ENCODE measurements at regions not wholly inside any gene's neighbourhood (a gene's known extent, or its start where the extent isn't known, plus 50 kb on each side); places are given as distances from the start of the nearest gene placed in this dataset.

DNA sequence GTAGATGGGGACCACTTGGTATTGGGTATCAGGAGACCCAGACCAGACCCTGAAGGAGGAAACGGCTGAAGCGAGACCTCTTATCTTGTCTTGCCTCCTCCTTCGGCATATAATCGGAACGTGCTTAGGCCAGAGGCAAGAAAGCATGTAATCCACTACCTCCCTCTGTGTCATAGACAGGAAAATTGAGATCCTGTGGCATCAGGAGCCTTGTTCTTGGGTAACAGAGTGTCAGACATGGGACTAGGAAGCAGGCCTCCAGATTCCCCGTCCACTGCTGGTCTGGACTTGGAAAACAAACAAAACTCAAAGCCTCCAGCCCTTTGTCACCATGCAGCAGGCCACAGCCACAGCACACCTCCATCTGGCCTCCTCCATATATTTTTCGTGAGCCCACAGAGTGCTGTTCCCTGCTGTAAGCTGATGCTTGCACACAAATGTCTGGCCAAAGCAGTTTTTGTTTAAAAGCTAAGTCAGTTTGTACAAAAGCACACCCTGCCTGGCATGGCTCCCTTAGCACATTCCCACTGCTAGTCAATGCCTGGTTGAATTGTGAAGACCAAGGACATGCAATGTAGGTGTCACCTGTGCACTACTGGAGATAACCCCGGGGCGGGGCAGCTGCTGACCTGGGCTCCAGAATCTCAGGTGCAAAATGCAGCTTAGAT lies 510.9 kb downstream of the RPS24 start:
- TF ChIP-seq, protein P1, sequence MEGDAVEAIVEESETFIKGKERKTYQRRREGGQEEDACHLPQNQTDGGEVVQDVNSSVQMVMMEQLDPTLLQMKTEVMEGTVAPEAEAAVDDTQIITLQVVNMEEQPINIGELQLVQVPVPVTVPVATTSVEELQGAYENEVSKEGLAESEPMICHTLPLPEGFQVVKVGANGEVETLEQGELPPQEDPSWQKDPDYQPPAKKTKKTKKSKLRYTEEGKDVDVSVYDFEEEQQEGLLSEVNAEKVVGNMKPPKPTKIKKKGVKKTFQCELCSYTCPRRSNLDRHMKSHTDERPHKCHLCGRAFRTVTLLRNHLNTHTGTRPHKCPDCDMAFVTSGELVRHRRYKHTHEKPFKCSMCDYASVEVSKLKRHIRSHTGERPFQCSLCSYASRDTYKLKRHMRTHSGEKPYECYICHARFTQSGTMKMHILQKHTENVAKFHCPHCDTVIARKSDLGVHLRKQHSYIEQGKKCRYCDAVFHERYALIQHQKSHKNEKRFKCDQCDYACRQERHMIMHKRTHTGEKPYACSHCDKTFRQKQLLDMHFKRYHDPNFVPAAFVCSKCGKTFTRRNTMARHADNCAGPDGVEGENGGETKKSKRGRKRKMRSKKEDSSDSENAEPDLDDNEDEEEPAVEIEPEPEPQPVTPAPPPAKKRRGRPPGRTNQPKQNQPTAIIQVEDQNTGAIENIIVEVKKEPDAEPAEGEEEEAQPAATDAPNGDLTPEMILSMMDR (IDR thresholded peaks at IDR 0.05 in 4 of 5, conservative IDR thresholded peaks at IDR 0.05 in 1 of 5): no peak
- TF ChIP-seq POLR2A (IDR thresholded peaks at IDR 0.05): no peak

Data from gastrocnemius medialis (tissue), 4 donors.